ENCODE measurements at regions not wholly inside any gene's neighbourhood (a gene's known extent, or its start where the extent isn't known, plus 50 kb on each side); places are given as distances from the start of the nearest gene placed in this dataset.
"Not testable (repeated sequence)": the region's sequence is repeated elsewhere in the genome, so short reads cannot be mapped to it uniquely, and the experiment has no call there.

GRCh38 chr1:149218080-149218988 lies 115.0 kb upstream of the NBPF9 start:
- not testable (repeated sequence) for TF ChIP-seq CTCF (conservative IDR thresholded peaks at IDR 0.05 in 1 of 2, IDR thresholded peaks at IDR 0.05 in 1 of 2; ENCODE audit: low read depth in 1 of 2, low read length in 2 of 2); EZH2 (IDR thresholded peaks at IDR 0.05; ENCODE audit: low read length, missing control alignments)

Measured in fibroblast of lung (primary cell).